H1 (cell line): ENCODE measurements at regions not wholly inside any gene's neighbourhood (a gene's known extent, or its start where the extent isn't known, plus 50 kb on each side); places are given as distances from the start of the nearest gene placed in this dataset.

Experiments used
- CTCF ChIA-PET: fragments of 300-600 bp; sonication (Branson Sonifier 250); formaldehyde crosslinking; loops from one replicate; lab custom pipeline; 2021; ENCODE audit not compliant: partially characterized antibody; lab: Charles Lee
- POLR2A ChIA-PET: fragments of 300-600 bp; sonication (Branson Sonifier 250); formaldehyde crosslinking; loops from one replicate; lab custom pipeline; 2021; ENCODE audit warnings: inconsistent platforms; ENCODE audit not compliant: partially characterized antibody; lab: Charles Lee
- DNase-seq, 2 experiments: peaks; one replicate each; pipeline versions ENCODE4 v3.0.0 to v3.0.0-alpha.2; 2010 to 2022; ENCODE audit warnings: low spot score in 2 of 2, low read depth in 1 of 2, mixed read lengths in 1 of 2
- FAIRE-seq: peaks from 2 replicates; lab custom pipeline; 2011; peaks lifted over from hg19 to GRCh38; lab: Jason Lieb, UNC
- H2AFZ ChIP-seq: 2 replicates; pipeline ENCODE4 v1.8.1; 2012; ENCODE audit warnings: low read length, inconsistent platforms
- H2AK5ac ChIP-seq: 2 replicates; pipeline ENCODE4 v1.6.1; 2013; ENCODE audit warnings: low read depth, low read length
- H2BK120ac ChIP-seq: replicated peaks from 2 replicates; pipeline ENCODE3; 2013; ENCODE audit warnings: low read depth, low read length, inconsistent platforms
- H2BK12ac ChIP-seq: 2 replicates; pipeline ENCODE4 v1.6.1; 2013; ENCODE audit warnings: low read depth, low read length
- H2BK15ac ChIP-seq: 2 replicates; pipeline ENCODE4 v1.6.1; 2013; ENCODE audit warnings: low read length
- H2BK20ac ChIP-seq: 2 replicates; pipeline ENCODE4 v1.6.1; 2013; ENCODE audit warnings: low read length
- H2BK5ac ChIP-seq: 2 replicates; pipeline ENCODE4 v1.6.1; 2013; ENCODE audit warnings: low read depth, low read length
- H3K14ac ChIP-seq: 2 replicates; pipeline ENCODE4 v1.6.1; 2013; ENCODE audit warnings: inconsistent platforms; ENCODE audit not compliant: insufficient read length
- H3K18ac ChIP-seq: 2 replicates; pipeline ENCODE4 v1.6.1; 2013; ENCODE audit warnings: low read length; ENCODE audit errors: extremely low read depth
- H3K23ac ChIP-seq: 2 replicates; pipeline ENCODE4 v1.6.1; 2013; ENCODE audit warnings: inconsistent platforms; ENCODE audit not compliant: insufficient read length
- H3K23me2 ChIP-seq: 2 replicates; pipeline ENCODE4 v1.6.1; 2013; ENCODE audit warnings: low read depth, low read length
- H3K27ac ChIP-seq: 2 replicates; pipeline ENCODE4 v1.6.1; 2011; ENCODE audit warnings: low read depth, low read length, inconsistent platforms
- H3K27me3 ChIP-seq, 4 experiments: replicated peaks in 1 of 4; 1 replicate in 1 of 4; 2 replicates in 3 of 4; pipeline versions ENCODE4 v1.6.1 to v1.8.1; 2011 to 2013; ENCODE audit warnings: low read length in 3 of 4, mild to moderate bottlenecking in 3 of 4, inconsistent platforms in 2 of 4, mixed read lengths in 2 of 4, moderate library complexity in 1 of 4; ENCODE audit not compliant: control insufficient read depth in 3 of 4, insufficient read depth in 3 of 4; ENCODE audit errors: extremely low read depth in 1 of 4
- H3K36me3 ChIP-seq, 4 experiments: 2 replicates each; pipeline versions ENCODE4 v1.6.1 to v1.8.1; 2011 to 2013; ENCODE audit warnings: mild to moderate bottlenecking in 4 of 4, low read length in 3 of 4, moderate library complexity in 2 of 4, control low read depth in 1 of 4, inconsistent platforms in 1 of 4; ENCODE audit not compliant: insufficient read depth in 4 of 4, control insufficient read depth in 2 of 4
- H3K4ac ChIP-seq: replicated peaks from 2 replicates; pipeline ENCODE3; 2013; ENCODE audit warnings: low read length, low read depth, mixed read lengths, inconsistent platforms; ENCODE audit not compliant: insufficient read length
- H3K4me1 ChIP-seq, 4 experiments: replicated peaks in 1 of 4; 1 replicate in 1 of 4; 2 replicates in 3 of 4; pipeline versions ENCODE4 v1.6.1 to v1.8.1; 2011 to 2013; ENCODE audit warnings: low read length in 3 of 4, inconsistent platforms in 2 of 4, mixed read lengths in 1 of 4; ENCODE audit not compliant: insufficient read depth in 4 of 4, control insufficient read depth in 3 of 4
- H3K4me2 ChIP-seq, 2 experiments: 2 replicates each; pipeline versions ENCODE4 v1.6.1 to v1.8.1; 2011 to 2013; ENCODE audit warnings: low read depth in 2 of 2, low read length in 2 of 2, control low read depth in 1 of 2, inconsistent platforms in 1 of 2, mild to moderate bottlenecking in 1 of 2; ENCODE audit not compliant: insufficient read depth in 1 of 2
- H3K4me3 ChIP-seq, 4 experiments: fragments of 200-600, 300-600 bp in 1 of 4; sonication (generic), shearing (Covaris generic), sonication (Bioruptor Twin) in 1 of 4; 2 replicates each; pipeline versions ENCODE4 v1.5.1 to v1.8.1; 2011 to 2016; ENCODE audit warnings: low read length in 4 of 4, low read depth in 3 of 4, control low read depth in 2 of 4, inconsistent platforms in 2 of 4, mild to moderate bottlenecking in 2 of 4, mixed read lengths in 1 of 4, moderate library complexity in 1 of 4; ENCODE audit not compliant: insufficient read depth in 2 of 4; ENCODE audit errors: extremely low read depth in 1 of 4
- H3K56ac ChIP-seq: replicated peaks from 2 replicates; pipeline ENCODE3; 2013; ENCODE audit warnings: low read depth, mild to moderate bottlenecking, mixed read lengths, low read length, inconsistent platforms; ENCODE audit not compliant: insufficient read length
- H3K79me1 ChIP-seq: 2 replicates; pipeline ENCODE4 v1.6.1; 2013; ENCODE audit warnings: low read depth, low read length, control low read depth
- H3K79me2 ChIP-seq, 2 experiments: 2 replicates each; pipeline versions ENCODE4 v1.6.1 to v1.8.1; 2012 to 2013; ENCODE audit warnings: low read length in 2 of 2, mild to moderate bottlenecking in 2 of 2, inconsistent platforms in 1 of 2; ENCODE audit not compliant: insufficient read depth in 2 of 2, control insufficient read depth in 1 of 2
- H3K9ac ChIP-seq, 4 experiments: replicated peaks in 1 of 4; 1 replicate in 1 of 4; 2 replicates in 3 of 4; pipeline versions ENCODE4 v1.6.1 to v1.8.1; 2011 to 2013; ENCODE audit warnings: low read depth in 3 of 4, low read length in 3 of 4, control low read depth in 2 of 4, mild to moderate bottlenecking in 2 of 4, moderate library complexity in 2 of 4, inconsistent platforms in 1 of 4; ENCODE audit errors: extremely low read depth in 1 of 4
- H3K9me3 ChIP-seq, 2 experiments: 2 replicates each; pipeline versions ENCODE4 v1.6.1 to v1.8.1; 2012 to 2013; ENCODE audit warnings: mild to moderate bottlenecking in 2 of 2, moderate library complexity in 2 of 2, control low read depth in 1 of 2, inconsistent platforms in 1 of 2, low read depth in 1 of 2, low read length in 1 of 2, mixed read lengths in 1 of 2; ENCODE audit not compliant: insufficient read depth in 2 of 2
- H4K20me1 ChIP-seq, 2 experiments: replicated peaks in 1 of 2; 2 replicates each; pipeline versions ENCODE3 to v1.8.1; 2011 to 2013; ENCODE audit warnings: inconsistent platforms in 2 of 2, low read length in 2 of 2, mild to moderate bottlenecking in 1 of 2; ENCODE audit not compliant: insufficient read depth in 2 of 2, control insufficient read depth in 1 of 2
- H4K5ac ChIP-seq: 2 replicates; pipeline ENCODE4 v1.6.1; 2013; ENCODE audit warnings: low read length, low read depth, mixed read lengths, inconsistent platforms; ENCODE audit not compliant: insufficient read length
- H4K8ac ChIP-seq: 2 replicates; pipeline ENCODE4 v1.8.0; 2013; ENCODE audit warnings: mild to moderate bottlenecking, moderate library complexity, low read length, inconsistent platforms; ENCODE audit not compliant: insufficient read depth; ENCODE audit errors: extremely low read depth
- H4K91ac ChIP-seq: replicated peaks from 2 replicates; pipeline ENCODE3; 2013; ENCODE audit warnings: low read length, mixed read lengths, inconsistent platforms; ENCODE audit not compliant: insufficient read length
- CTCF ChIP-seq, 3 experiments: IDR thresholded peaks; 1 replicate in 2 of 3; 2 replicates in 1 of 3; pipeline versions ENCODE4 v1.5.1 to v1.6.1; 2011; ENCODE audit warnings: low read length in 3 of 3, mild to moderate bottlenecking in 3 of 3, inconsistent platforms in 2 of 3, low read depth in 1 of 3, moderate library complexity in 1 of 3; ENCODE audit not compliant: insufficient read depth in 1 of 3; ENCODE audit errors: control extremely low read depth in 1 of 3
- EGR1 ChIP-seq: IDR thresholded peaks from 2 replicates; pipeline ENCODE4 v1.6.1; 2011; ENCODE audit warnings: low read depth, low read length, borderline replicate concordance
- FOSL1 ChIP-seq: IDR thresholded peaks from 2 replicates; pipeline ENCODE4 v1.6.1; 2011; ENCODE audit warnings: mild to moderate bottlenecking, low read depth, low read length, moderate library complexity; ENCODE audit not compliant: insufficient read depth
- GTF2F1 ChIP-seq: IDR thresholded peaks from 2 replicates; pipeline ENCODE4 v1.6.1; 2012; ENCODE audit warnings: low read depth, low read length, improper control_type of control experiment, borderline replicate concordance
- NANOG ChIP-seq: IDR thresholded peaks from 2 replicates; pipeline ENCODE4 v1.6.1; 2011; ENCODE audit warnings: low read length, low read depth, mild to moderate bottlenecking, inconsistent platforms; ENCODE audit not compliant: insufficient read depth, poor library complexity, severe bottlenecking
- PHF8 ChIP-seq: fragments of 200-600 bp; sonication (generic); conservative IDR thresholded peaks from 2 replicates; pipeline ENCODE4 v1.7.1; 2012; ENCODE audit warnings: low read depth, mild to moderate bottlenecking, inconsistent platforms, low read length, moderate library complexity
- SP4 ChIP-seq: IDR thresholded peaks from 2 replicates; pipeline ENCODE4 v1.6.1; 2012; ENCODE audit warnings: low read length, inconsistent platforms
- SRF ChIP-seq: IDR thresholded peaks from 2 replicates; pipeline ENCODE4 v1.6.1; 2011; ENCODE audit warnings: mild to moderate bottlenecking, low read depth, low read length, moderate library complexity
- TAF7 ChIP-seq: optimal IDR thresholded peaks from 2 replicates; pipeline ENCODE3; 2011; ENCODE audit warnings: low read depth, mild to moderate bottlenecking, inconsistent platforms, low read length, moderate library complexity, borderline replicate concordance
- WGBS, 2 experiments: shearing (Covaris generic) in 1 of 2; methylation state at CpG; one replicate each; pipeline versions ENCODE4 v1.1.6 to v1.1.7; 2013 to 2015; ENCODE audit warnings: low lambda C conversion rate in 2 of 2, mixed read lengths in 2 of 2, inconsistent platforms in 1 of 2, low coverage in 1 of 2, missing lambda C conversion rate in 1 of 2; ENCODE audit not compliant: insufficient replicate concordance in 2 of 2, insufficient coverage in 1 of 2, insufficient read length in 1 of 2; ENCODE audit errors: extremely low coverage in 1 of 2, missing lambda C conversion rate in 1 of 2; 5-methylcytosine and 5-hydroxymethylcytosine counted together

GRCh38 chr7:63023182-63023787, 975.4 kb upstream of the ZNF722 start:
- Histone ChIP-seq H2BK120ac (no peak overlapping the region), H3K18ac (no peak overlapping the region), H3K4ac (no peak overlapping the region), H4K20me1 (no peaks in the 10 kb centered on the region), H3K23me2 (no peaks in the 10 kb centered on the region), H3K36me3 (no peaks in the 10 kb centered on the region), H4K5ac (no peak overlapping the region), H3K27me3 (no peaks in the 10 kb centered on the region), H3K56ac (no peak overlapping the region), H2AFZ (no peak overlapping the region), H3K23ac (no peak overlapping the region), H2BK12ac (no peak overlapping the region), H3K27ac (no peak overlapping the region), H3K4me1 (no peaks in the 10 kb centered on the region), H3K79me1 (no peaks in the 10 kb centered on the region), H2BK15ac (no peak overlapping the region), H2AK5ac (no peak overlapping the region), H4K8ac (no peak overlapping the region), H2BK20ac (no peak overlapping the region), H4K91ac (no peak overlapping the region), H2BK5ac (no peak overlapping the region), H3K9me3 (peaks cover 46 to 67% of the 10 kb centered on the region in 2 experiments), H3K14ac (no peak overlapping the region), H3K4me3 (no peak overlapping the region), H3K79me2 (no peaks in the 10 kb centered on the region), H3K4me2 (no peak overlapping the region), H3K9ac (no peak overlapping the region)
- DNase-seq (no peak), FAIRE-seq (no peak)
- 85% methylated on average over 7 of the region's 7 CpGs; no CpG with 5 or more reads in 1 of the 2 experiments for WGBS, 2 experiments
- POLR2A ChIA-PET: no interaction called here
- CTCF ChIA-PET: no interaction called here
- no peak for TF ChIP-seq EGR1
- TF ChIP-seq PHF8: no peak
- no peak for TF ChIP-seq FOSL1
- no peak for TF ChIP-seq SRF
- no peak for TF ChIP-seq GTF2F1
- no peak for TF ChIP-seq CTCF (IDR thresholded peaks at IDR 0.05; ENCODE audit: control extremely low read depth in 1 of 3, insufficient read depth in 1 of 3, low read depth in 1 of 3, low read length in 3 of 3)
- TF ChIP-seq NANOG: no peak
- TF ChIP-seq TAF7: no peak
- TF ChIP-seq SP4: no peak
